WTC11 (cell line): ENCODE measurements at regions not wholly inside any gene's neighbourhood (a gene's known extent, or its start where the extent isn't known, plus 50 kb on each side); places are given as distances from the start of the nearest gene placed in this dataset.
"Not testable (repeated sequence)": the region's sequence is repeated elsewhere in the genome, so short reads cannot be mapped to it uniquely, and the experiment has no call there.

ENCODE experiments used
- ATAC-seq: fragments of 200-7000 bp; cut with Tn5 transposase; 2 replicates; pipeline ENCODE4 v1.10.0; 2021; ENCODE audit warnings: mild to moderate bottlenecking, moderate library complexity
- CTCF ChIA-PET: fragments of 300-600 bp; sonication (Branson Sonifier 250); formaldehyde crosslinking; loops from one replicate; lab custom pipeline; 2021; ENCODE audit warnings: antibody characterized with exemption; lab: Charles Lee
- POLR2A ChIA-PET: fragments of 350-600 bp; sonication (Branson Sonifier 250); formaldehyde crosslinking; loops from one replicate; lab custom pipeline; 2021; ENCODE audit warnings: antibody characterized with exemption; lab: Charles Lee
- DNase-seq: peaks from one replicate; pipeline ENCODE4 v3.0.0; 2021; ENCODE audit warnings: low spot score
- H3K27ac Mint-ChIP-seq: 2 replicates; pipeline ENCODE4 v1.8.0; 2021; ENCODE audit warnings: mixed read lengths
- H3K27me3 Mint-ChIP-seq: 2 replicates; pipeline ENCODE4 v1.8.0; 2021; ENCODE audit warnings: low read depth, mild to moderate bottlenecking, moderate library complexity, mixed read lengths
- H3K36me3 Mint-ChIP-seq: 2 replicates; pipeline ENCODE4 v1.8.0; 2021; ENCODE audit warnings: mixed read lengths
- H3K4me1 Mint-ChIP-seq: 2 replicates; pipeline ENCODE4 v1.8.0; 2022; ENCODE audit warnings: mixed read lengths
- H3K4me3 Mint-ChIP-seq: 2 replicates; pipeline ENCODE4 v1.8.0; 2021; ENCODE audit warnings: mild to moderate bottlenecking, moderate library complexity, mixed read lengths
- H3K9me3 Mint-ChIP-seq: 2 replicates; pipeline ENCODE4 v1.8.0; 2021; ENCODE audit warnings: mixed read lengths
- ATF1 ChIP-seq: sonication (generic); formaldehyde crosslinking; IDR thresholded peaks from 2 replicates; pipeline ENCODE4 v1.8.1; 2023; ENCODE audit warnings: mild to moderate bottlenecking, moderate library complexity, missing genetic modification reagents
- ATF3 ChIP-seq: sonication (generic); formaldehyde crosslinking; conservative IDR thresholded peaks from 2 replicates; pipeline ENCODE4 v1.8.1; 2022; ENCODE audit warnings: mild to moderate bottlenecking, missing genetic modification reagents
- CTCF ChIP-seq: fragments of 200-600 bp; IDR thresholded peaks from 2 replicates; pipeline ENCODE4 v1.8.0; 2022; ENCODE audit warnings: antibody characterized with exemption
- FOXP1 ChIP-seq: sonication (generic); formaldehyde crosslinking; IDR thresholded peaks from 2 replicates; pipeline ENCODE4 v1.8.0; 2022; ENCODE audit warnings: missing genetic modification reagents, mild to moderate bottlenecking, moderate library complexity, borderline replicate concordance
- GTF2I ChIP-seq: fragments of 250-450 bp; sonication (Bioruptor Pico); conservative IDR thresholded peaks from 2 replicates; pipeline ENCODE4 v1.4.0; 2021; ENCODE audit warnings: mild to moderate bottlenecking
- IRF2 ChIP-seq: sonication (generic); formaldehyde crosslinking; IDR thresholded peaks from 2 replicates; pipeline ENCODE4 v1.8.0; 2022; ENCODE audit warnings: low read depth, missing genetic modification reagents, borderline replicate concordance
- JAZF1 ChIP-seq: fragments of 250-450 bp; sonication (Bioruptor Pico); IDR thresholded peaks from 2 replicates; pipeline ENCODE4 v1.9.0; 2021; ENCODE audit warnings: moderate library complexity, mild to moderate bottlenecking, inconsistent platforms
- KAT7 ChIP-seq: sonication (generic); formaldehyde crosslinking; IDR thresholded peaks from 2 replicates; pipeline ENCODE4 v1.8.1; 2023; ENCODE audit warnings: missing genetic modification reagents, mild to moderate bottlenecking, borderline replicate concordance
- MXD4 ChIP-seq: fragments of 250-450 bp; sonication (Bioruptor Pico); IDR thresholded peaks from 2 replicates; pipeline ENCODE4 v1.8.0; 2021; ENCODE audit warnings: mild to moderate bottlenecking, moderate library complexity, borderline replicate concordance
- MYBL2 ChIP-seq: sonication (generic); formaldehyde crosslinking; IDR thresholded peaks from 2 replicates; pipeline ENCODE4 v1.8.1; 2023; ENCODE audit warnings: mild to moderate bottlenecking, moderate library complexity, missing genetic modification reagents
- NR2C2 ChIP-seq: sonication (generic); formaldehyde crosslinking; IDR thresholded peaks from 2 replicates; pipeline ENCODE4 v1.8.0; 2022; ENCODE audit warnings: mild to moderate bottlenecking, missing genetic modification reagents
- PREB ChIP-seq: sonication (generic); formaldehyde crosslinking; IDR thresholded peaks from 2 replicates; pipeline ENCODE4 v1.8.1; 2022; ENCODE audit warnings: mild to moderate bottlenecking, missing genetic modification reagents, moderate library complexity, borderline replicate concordance
- SP1 ChIP-seq: sonication (generic); formaldehyde crosslinking; conservative IDR thresholded peaks from 2 replicates; pipeline ENCODE4 v1.8.1; 2022; ENCODE audit warnings: missing genetic modification reagents
- TCF7 ChIP-seq: sonication (generic); formaldehyde crosslinking; IDR thresholded peaks from 2 replicates; pipeline ENCODE4 v1.8.0; 2022; ENCODE audit warnings: mild to moderate bottlenecking, low read depth, missing genetic modification reagents, moderate library complexity
- ZBTB21 ChIP-seq: sonication (generic); formaldehyde crosslinking; IDR thresholded peaks from 2 replicates; pipeline ENCODE4 v1.8.1; 2023; ENCODE audit warnings: mild to moderate bottlenecking, missing genetic modification reagents, borderline replicate concordance
- ZNF416 ChIP-seq: fragments of 250-450 bp; sonication (Bioruptor Pico); IDR thresholded peaks from 2 replicates; pipeline ENCODE4 v1.9.0; 2021; ENCODE audit warnings: mild to moderate bottlenecking, inconsistent platforms
- ZNF671 ChIP-seq: fragments of 250-450 bp; sonication (Bioruptor Pico); IDR thresholded peaks from 2 replicates; pipeline ENCODE4 v1.8.0; 2021; ENCODE audit warnings: mild to moderate bottlenecking
- TF ChIP-seq, protein P1 (sequence below): fragments of 250-450 bp; sonication (Bioruptor Pico); IDR thresholded peaks from 2 replicates; pipeline ENCODE4 v1.9.0; 2021; ENCODE audit warnings: mild to moderate bottlenecking
- TF ChIP-seq, protein P2 (sequence below): fragments of 250-450 bp; sonication (Bioruptor Pico); IDR thresholded peaks from 2 replicates; pipeline ENCODE4 v1.9.0; 2021; ENCODE audit warnings: moderate library complexity, mild to moderate bottlenecking, inconsistent platforms, borderline replicate concordance
- TF ChIP-seq, protein P3 (sequence below): sonication (generic); formaldehyde crosslinking; IDR thresholded peaks from 2 replicates; pipeline ENCODE4 v1.8.1; 2023; ENCODE audit warnings: mild to moderate bottlenecking, missing genetic modification reagents

DNA sequence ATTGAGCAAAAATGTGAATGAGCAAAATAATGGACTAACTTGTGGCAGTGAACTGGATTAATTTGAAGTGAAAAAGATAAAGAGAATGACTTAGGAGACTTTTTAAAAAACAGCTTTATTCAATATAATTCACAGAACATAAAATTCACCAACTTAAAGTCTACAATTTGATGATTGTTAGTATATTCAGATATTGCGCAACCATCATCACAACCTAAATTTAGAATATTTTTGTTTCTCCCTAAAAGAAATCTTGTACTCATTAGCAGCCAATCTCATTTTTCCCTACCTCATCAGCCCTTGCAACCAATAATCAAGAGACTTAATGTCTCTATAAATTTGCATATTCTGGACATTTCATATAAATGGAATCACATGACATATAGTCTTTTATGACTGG, 496.5 kb downstream of the IGSF11 start:
- DNase-seq = no peak
- Mint-ChIP-seq H3K9me3 (peaks cover 2% of the 10 kb centered on the region; the same call in 1 of the 2 replicates), H3K27ac (no peak overlapping the region), H3K4me1 (no peaks in the 10 kb centered on the region), H3K4me3 (no peak overlapping the region), H3K36me3 (peaks cover 1% of the 10 kb centered on the region), H3K27me3 (no peaks in the 10 kb centered on the region; the same call in 1 of the 2 replicates)
- POLR2A ChIA-PET = no interaction called here
- ATAC-seq = no peak
- TF ChIP-seq TCF7 (CRISPR knock-in tag) (no peak), SP1 (no peak), MYBL2 (CRISPR knock-in tag) (no peak), KAT7 (CRISPR knock-in tag) (no peak), ATF1 (CRISPR knock-in tag) (no peak), PREB (CRISPR knock-in tag) (no peak), IRF2 (CRISPR knock-in tag) (no peak), GTF2I (CRISPR knock-in tag) (no peak), NR2C2 (CRISPR knock-in tag) (no peak)
- TF ChIP-seq, protein P1, sequence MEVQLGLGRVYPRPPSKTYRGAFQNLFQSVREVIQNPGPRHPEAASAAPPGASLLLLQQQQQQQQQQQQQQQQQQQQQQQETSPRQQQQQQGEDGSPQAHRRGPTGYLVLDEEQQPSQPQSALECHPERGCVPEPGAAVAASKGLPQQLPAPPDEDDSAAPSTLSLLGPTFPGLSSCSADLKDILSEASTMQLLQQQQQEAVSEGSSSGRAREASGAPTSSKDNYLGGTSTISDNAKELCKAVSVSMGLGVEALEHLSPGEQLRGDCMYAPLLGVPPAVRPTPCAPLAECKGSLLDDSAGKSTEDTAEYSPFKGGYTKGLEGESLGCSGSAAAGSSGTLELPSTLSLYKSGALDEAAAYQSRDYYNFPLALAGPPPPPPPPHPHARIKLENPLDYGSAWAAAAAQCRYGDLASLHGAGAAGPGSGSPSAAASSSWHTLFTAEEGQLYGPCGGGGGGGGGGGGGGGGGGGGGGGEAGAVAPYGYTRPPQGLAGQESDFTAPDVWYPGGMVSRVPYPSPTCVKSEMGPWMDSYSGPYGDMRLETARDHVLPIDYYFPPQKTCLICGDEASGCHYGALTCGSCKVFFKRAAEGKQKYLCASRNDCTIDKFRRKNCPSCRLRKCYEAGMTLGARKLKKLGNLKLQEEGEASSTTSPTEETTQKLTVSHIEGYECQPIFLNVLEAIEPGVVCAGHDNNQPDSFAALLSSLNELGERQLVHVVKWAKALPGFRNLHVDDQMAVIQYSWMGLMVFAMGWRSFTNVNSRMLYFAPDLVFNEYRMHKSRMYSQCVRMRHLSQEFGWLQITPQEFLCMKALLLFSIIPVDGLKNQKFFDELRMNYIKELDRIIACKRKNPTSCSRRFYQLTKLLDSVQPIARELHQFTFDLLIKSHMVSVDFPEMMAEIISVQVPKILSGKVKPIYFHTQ = no peak
- TF ChIP-seq, protein P2, sequence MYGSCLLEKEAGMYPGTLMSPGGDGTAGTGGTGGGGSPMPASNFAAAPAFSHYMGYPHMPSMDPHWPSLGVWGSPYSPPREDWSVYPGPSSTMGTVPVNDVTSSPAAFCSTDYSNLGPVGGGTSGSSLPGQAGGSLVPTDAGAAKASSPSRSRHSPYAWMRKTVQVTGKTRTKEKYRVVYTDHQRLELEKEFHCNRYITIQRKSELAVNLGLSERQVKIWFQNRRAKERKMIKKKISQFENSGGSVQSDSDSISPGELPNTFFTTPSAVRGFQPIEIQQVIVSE = no peak
- CTCF ChIA-PET = no interaction called here

DNA sequence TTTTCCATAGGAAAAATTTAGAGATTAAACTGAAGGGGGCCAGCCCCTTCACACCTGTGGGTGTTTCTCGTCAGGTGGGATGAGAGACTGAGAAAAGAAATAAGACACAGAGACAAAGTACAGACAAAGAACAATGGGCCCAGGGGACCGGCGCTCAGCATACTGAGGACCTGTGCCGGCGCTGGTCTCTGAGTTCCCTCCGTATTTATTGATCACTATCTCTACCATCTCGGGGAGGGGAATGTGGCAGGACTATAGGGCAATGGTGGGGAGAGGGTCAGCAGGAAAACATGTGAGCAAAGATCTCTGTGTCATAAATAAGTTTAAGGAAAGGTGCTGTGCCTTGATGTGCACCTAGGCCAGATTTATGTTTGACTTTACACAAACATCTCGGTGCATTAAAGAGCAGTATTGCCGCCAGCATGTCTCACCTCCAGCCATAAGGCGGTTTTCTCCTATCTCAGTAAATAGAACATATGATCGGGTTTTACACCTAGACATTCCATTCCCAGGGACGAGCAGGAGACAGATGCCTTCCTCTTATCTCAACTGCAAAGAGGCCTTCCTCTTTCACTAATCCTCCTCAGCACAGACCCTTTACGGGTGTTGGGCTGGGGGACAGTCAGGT, 494.7 kb downstream of the IGSF11 start:
- H3K27me3 Mint-ChIP-seq, H3K36me3 Mint-ChIP-seq, H3K4me3 Mint-ChIP-seq, CTCF ChIA-PET, H3K9me3 Mint-ChIP-seq, H3K27ac Mint-ChIP-seq, ATAC-seq, DNase-seq, POLR2A ChIA-PET: not testable (repeated sequence)
- peaks cover 12% of the 10 kb centered on the region for H3K4me1 Mint-ChIP-seq

- H3K27ac Mint-ChIP-seq, DNase-seq, CTCF ChIA-PET, H3K9me3 Mint-ChIP-seq, H3K4me3 Mint-ChIP-seq, ATAC-seq, H3K27me3 Mint-ChIP-seq, POLR2A ChIA-PET, H3K36me3 Mint-ChIP-seq: not testable (repeated sequence)
- H3K4me1 Mint-ChIP-seq = peaks cover 15% of the 10 kb centered on the region
These were observed 494.2 kb downstream of the IGSF11 start for GRCh38 chr3:118540448-118540821.

DNA sequence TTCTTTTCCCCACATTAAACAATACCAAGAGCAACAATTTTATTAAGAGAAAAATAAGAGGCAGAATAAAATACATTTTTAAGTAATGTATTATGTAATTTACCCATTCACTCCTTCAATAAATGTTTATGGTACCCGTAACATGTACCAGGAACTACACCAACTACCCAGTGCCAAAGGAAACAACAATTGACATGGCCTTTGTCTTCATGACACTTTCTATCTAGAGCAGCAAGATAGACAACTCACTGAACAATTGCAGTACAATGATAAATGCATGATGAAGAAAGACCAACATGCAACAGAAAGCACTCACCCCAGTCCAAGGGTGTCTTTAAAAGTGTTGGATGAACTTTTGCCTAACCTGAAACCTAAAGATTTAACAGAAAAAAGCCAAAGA, 493.8 kb downstream of the IGSF11 start:
- Mint-ChIP-seq H3K36me3 (no peaks in the 10 kb centered on the region), H3K27me3 (no peaks in the 10 kb centered on the region; the same call in 1 of the 2 replicates), H3K27ac (no peak overlapping the region), H3K9me3 (peaks cover 10% of the 10 kb centered on the region), H3K4me3 (no peak overlapping the region), H3K4me1 (peaks cover 15% of the 10 kb centered on the region)
- CTCF ChIA-PET = no interaction called here
- POLR2A ChIA-PET = no interaction called here
- DNase-seq = no peak
- ATAC-seq = no peak
- TF ChIP-seq MYBL2 (CRISPR knock-in tag) (no peak), PREB (CRISPR knock-in tag) (no peak), ZNF416 (CRISPR knock-in tag) (no peak), JAZF1 (CRISPR knock-in tag) (no peak), CTCF (no peak), ZNF671 (CRISPR knock-in tag) (no peak), FOXP1 (CRISPR knock-in tag) (no peak), MXD4 (CRISPR knock-in tag) (no peak), ATF3 (CRISPR knock-in tag) (no peak), ZBTB21 (CRISPR knock-in tag) (no peak)
- TF ChIP-seq, protein P3, sequence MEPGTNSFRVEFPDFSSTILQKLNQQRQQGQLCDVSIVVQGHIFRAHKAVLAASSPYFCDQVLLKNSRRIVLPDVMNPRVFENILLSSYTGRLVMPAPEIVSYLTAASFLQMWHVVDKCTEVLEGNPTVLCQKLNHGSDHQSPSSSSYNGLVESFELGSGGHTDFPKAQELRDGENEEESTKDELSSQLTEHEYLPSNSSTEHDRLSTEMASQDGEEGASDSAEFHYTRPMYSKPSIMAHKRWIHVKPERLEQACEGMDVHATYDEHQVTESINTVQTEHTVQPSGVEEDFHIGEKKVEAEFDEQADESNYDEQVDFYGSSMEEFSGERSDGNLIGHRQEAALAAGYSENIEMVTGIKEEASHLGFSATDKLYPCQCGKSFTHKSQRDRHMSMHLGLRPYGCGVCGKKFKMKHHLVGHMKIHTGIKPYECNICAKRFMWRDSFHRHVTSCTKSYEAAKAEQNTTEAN (CRISPR knock-in tag) = no peak
